ENCODE measurements at regions not wholly inside any gene's neighbourhood (a gene's known extent, or its start where the extent isn't known, plus 50 kb on each side); places are given as distances from the start of the nearest gene placed in this dataset.

DNA sequence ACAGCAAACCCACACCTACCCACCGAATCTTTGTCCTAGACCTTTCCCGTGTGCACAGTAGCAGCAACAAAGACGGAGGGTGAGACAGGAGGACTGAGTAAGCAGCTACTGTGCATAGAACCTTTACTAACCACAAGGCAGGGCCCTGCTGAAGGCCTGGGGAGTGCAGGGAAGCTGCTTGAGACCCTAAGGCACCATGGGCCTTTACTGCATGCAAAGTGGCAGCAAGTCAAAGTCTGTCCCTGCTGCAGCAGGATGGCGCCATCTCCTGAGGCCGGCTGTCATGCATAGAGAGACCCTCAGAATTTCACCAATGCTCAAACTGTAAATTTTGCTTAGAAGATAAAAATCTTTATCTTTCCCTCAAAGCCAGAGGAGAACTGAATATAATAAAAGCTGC is 610.5 kb downstream of the ACTR3B start:
- TF ChIP-seq, protein P1, sequence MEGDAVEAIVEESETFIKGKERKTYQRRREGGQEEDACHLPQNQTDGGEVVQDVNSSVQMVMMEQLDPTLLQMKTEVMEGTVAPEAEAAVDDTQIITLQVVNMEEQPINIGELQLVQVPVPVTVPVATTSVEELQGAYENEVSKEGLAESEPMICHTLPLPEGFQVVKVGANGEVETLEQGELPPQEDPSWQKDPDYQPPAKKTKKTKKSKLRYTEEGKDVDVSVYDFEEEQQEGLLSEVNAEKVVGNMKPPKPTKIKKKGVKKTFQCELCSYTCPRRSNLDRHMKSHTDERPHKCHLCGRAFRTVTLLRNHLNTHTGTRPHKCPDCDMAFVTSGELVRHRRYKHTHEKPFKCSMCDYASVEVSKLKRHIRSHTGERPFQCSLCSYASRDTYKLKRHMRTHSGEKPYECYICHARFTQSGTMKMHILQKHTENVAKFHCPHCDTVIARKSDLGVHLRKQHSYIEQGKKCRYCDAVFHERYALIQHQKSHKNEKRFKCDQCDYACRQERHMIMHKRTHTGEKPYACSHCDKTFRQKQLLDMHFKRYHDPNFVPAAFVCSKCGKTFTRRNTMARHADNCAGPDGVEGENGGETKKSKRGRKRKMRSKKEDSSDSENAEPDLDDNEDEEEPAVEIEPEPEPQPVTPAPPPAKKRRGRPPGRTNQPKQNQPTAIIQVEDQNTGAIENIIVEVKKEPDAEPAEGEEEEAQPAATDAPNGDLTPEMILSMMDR (IDR thresholded peaks at IDR 0.05) = peak; percentile 48
- no peak for TF ChIP-seq EZH2 (IDR thresholded peaks at IDR 0.05)

Data from neural progenitor cell (in vitro differentiated cells).